ENCODE measurements at regions not wholly inside any gene's neighbourhood (a gene's known extent, or its start where the extent isn't known, plus 50 kb on each side); places are given as distances from the start of the nearest gene placed in this dataset.

DNA sequence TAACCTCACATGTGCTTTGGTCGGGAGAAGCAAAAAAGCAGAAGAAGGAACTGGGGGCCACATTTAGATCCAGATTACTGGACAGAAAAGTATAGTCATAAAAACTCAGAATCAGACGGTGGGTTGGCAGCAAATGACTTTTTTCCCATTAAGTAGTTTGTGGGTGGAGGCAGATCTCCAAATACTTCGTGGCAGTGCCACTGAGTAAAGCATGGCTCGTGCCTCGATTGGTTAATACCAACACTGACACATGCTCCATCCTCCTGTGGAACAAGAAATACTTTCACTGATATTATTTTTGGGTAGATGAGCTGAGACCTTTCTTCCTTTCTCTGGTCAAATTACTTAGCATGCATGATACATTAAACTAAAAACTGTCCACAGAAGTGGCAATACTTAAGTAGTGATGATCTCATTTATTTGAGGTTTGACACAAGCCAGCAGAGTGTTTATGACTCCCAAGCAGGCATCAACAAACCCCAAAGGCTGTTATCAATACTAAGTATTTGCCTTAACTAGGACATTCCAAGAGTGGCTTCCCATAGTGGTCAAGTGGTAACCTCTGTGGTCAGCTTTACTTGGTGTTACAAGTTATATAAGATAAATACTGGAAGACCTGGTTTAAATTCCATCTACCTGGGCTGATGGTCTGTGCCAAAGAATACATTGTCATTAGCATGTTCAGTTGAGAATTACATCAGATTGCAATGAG is 500.0 kb upstream of the RUNX1 start:
- H3K9me3 Mint-ChIP-seq (ENCODE audit: unreplicated experiment): no peaks in the 10 kb centered on the region
- ChIA-PET CTCF (interaction anchor here (0.6 to 0.7 kb wide), 2 partner anchors 51 to 68 kb away, joined by 3 read pairs; no protein-coding TSS in a partner anchor), POLR2A (no interaction called here)
- H3K4me3 Mint-ChIP-seq (ENCODE audit: unreplicated experiment): no peak overlapping the region
- H3K27me3 Mint-ChIP-seq (ENCODE audit: insufficient read depth, unreplicated experiment): peaks cover 13% of the 10 kb centered on the region
- TF ChIP-seq, protein P1, sequence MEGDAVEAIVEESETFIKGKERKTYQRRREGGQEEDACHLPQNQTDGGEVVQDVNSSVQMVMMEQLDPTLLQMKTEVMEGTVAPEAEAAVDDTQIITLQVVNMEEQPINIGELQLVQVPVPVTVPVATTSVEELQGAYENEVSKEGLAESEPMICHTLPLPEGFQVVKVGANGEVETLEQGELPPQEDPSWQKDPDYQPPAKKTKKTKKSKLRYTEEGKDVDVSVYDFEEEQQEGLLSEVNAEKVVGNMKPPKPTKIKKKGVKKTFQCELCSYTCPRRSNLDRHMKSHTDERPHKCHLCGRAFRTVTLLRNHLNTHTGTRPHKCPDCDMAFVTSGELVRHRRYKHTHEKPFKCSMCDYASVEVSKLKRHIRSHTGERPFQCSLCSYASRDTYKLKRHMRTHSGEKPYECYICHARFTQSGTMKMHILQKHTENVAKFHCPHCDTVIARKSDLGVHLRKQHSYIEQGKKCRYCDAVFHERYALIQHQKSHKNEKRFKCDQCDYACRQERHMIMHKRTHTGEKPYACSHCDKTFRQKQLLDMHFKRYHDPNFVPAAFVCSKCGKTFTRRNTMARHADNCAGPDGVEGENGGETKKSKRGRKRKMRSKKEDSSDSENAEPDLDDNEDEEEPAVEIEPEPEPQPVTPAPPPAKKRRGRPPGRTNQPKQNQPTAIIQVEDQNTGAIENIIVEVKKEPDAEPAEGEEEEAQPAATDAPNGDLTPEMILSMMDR (IDR thresholded peaks at IDR 0.05; ENCODE audit: unreplicated experiment): no peak
- BruUV-seq (replicated peaks): no TSS peak
- no peak for DNase-seq (ENCODE audit: unreplicated experiment)
- no peaks in the 10 kb centered on the region for H3K4me1 Mint-ChIP-seq (ENCODE audit: insufficient read depth, unreplicated experiment)
- H3K36me3 Mint-ChIP-seq (ENCODE audit: insufficient read depth, unreplicated experiment): no peaks in the 10 kb centered on the region
- intact Hi-C loops (cut with micrococcal nuclease): no loop called here
- no peak overlapping the region for H3K27ac Mint-ChIP-seq (ENCODE audit: low read depth, unreplicated experiment)

DNA sequence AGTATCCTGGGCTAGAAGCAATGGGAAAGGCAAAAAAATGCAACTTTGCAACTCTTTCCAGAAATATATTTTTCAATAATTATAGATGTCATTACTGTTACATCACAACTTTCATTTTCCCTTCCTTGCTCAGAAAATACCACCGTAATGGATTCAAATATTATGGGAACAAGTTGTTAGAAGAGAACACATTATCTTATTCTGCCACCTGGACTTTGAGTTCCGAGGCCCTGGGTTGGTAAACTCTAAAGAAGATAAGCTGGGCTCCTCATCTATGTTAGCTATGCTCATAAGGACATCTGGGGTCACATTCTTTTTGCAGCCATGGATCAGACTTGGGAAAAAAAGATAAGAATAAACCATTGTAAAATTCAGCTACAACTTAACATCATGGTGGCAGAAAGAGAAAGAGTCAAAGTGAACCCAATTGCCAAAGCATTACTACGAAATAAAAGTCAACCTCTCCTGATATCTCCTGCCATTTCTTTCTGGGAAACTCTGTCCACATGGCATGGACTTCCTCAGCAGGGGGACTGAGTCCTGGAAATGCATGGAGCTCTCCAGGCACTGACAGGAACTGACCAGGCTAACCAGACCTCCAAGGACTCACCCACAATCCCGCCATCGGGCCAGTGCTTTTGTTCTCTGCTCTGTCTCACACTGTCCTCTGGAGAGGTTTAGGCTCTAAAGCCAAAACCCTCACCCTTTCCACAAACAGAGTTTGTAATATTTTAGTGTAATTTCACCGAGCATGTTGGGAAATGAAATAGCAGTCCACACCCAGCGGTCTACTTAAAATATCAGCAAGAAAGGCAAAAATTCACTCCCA is 499.1 kb upstream of the RUNX1 start:
- peaks cover 11% of the 10 kb centered on the region for H3K27me3 Mint-ChIP-seq (ENCODE audit: insufficient read depth, unreplicated experiment)
- POLR2A ChIA-PET: no interaction called here
- no TSS peak for BruUV-seq (replicated peaks)
- no peaks in the 10 kb centered on the region for H3K4me1 Mint-ChIP-seq (ENCODE audit: insufficient read depth, unreplicated experiment)
- CTCF ChIA-PET: interaction anchor here (0.5 to 0.7 kb wide), 3 partner anchors 16 to 68 kb away, joined by 3 to 4 read pairs (median 3); no protein-coding TSS in a partner anchor
- no peaks in the 10 kb centered on the region for H3K36me3 Mint-ChIP-seq (ENCODE audit: insufficient read depth, unreplicated experiment)
- intact Hi-C loops (cut with micrococcal nuclease): no loop called here
- H3K4me3 Mint-ChIP-seq (ENCODE audit: unreplicated experiment): no peak overlapping the region
- no peak for DNase-seq (ENCODE audit: unreplicated experiment)
- TF ChIP-seq, protein P1 (IDR thresholded peaks at IDR 0.05; ENCODE audit: unreplicated experiment): no peak
- no peak overlapping the region for H3K27ac Mint-ChIP-seq (ENCODE audit: low read depth, unreplicated experiment)
- no peaks in the 10 kb centered on the region for H3K9me3 Mint-ChIP-seq (ENCODE audit: unreplicated experiment)

DNA sequence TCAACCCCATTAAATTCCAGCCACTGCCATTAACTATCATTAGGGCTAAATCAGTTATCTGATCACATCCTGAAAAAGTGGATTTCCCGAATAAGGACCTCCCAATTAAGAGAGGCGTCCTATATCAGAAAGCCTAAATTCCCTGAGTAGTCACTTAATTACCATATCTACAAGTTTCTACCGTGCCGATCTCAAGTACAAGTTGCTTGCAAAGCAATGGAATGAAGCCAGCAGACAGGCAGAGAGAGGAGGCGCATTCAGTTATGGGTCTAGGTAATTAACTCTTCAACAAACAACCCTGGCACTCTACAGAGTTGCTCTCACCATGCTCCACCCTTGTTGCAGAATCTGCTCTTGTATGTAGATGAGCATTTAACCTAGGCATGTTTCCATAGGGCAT is 494.6 kb upstream of the RUNX1 start:
- H3K4me1 Mint-ChIP-seq (ENCODE audit: insufficient read depth, unreplicated experiment): no peaks in the 10 kb centered on the region
- TF ChIP-seq, protein P1 (IDR thresholded peaks at IDR 0.05; ENCODE audit: unreplicated experiment): no peak
- intact Hi-C loops (cut with micrococcal nuclease): no loop called here
- ChIA-PET CTCF (no interaction called here), POLR2A (interaction anchor here (0.6 kb wide), 1 partner anchor 589 kb away, joined by 3 read pairs; no protein-coding TSS in a partner anchor)
- H3K4me3 Mint-ChIP-seq (ENCODE audit: unreplicated experiment): no peak overlapping the region
- no peaks in the 10 kb centered on the region for H3K36me3 Mint-ChIP-seq (ENCODE audit: insufficient read depth, unreplicated experiment)
- no peak overlapping the region for H3K27ac Mint-ChIP-seq (ENCODE audit: low read depth, unreplicated experiment)
- BruUV-seq (replicated peaks): no TSS peak
- H3K27me3 Mint-ChIP-seq (ENCODE audit: insufficient read depth, unreplicated experiment): peaks cover 11% of the 10 kb centered on the region
- no peaks in the 10 kb centered on the region for H3K9me3 Mint-ChIP-seq (ENCODE audit: unreplicated experiment)
- DNase-seq (ENCODE audit: unreplicated experiment): no peak

DNA sequence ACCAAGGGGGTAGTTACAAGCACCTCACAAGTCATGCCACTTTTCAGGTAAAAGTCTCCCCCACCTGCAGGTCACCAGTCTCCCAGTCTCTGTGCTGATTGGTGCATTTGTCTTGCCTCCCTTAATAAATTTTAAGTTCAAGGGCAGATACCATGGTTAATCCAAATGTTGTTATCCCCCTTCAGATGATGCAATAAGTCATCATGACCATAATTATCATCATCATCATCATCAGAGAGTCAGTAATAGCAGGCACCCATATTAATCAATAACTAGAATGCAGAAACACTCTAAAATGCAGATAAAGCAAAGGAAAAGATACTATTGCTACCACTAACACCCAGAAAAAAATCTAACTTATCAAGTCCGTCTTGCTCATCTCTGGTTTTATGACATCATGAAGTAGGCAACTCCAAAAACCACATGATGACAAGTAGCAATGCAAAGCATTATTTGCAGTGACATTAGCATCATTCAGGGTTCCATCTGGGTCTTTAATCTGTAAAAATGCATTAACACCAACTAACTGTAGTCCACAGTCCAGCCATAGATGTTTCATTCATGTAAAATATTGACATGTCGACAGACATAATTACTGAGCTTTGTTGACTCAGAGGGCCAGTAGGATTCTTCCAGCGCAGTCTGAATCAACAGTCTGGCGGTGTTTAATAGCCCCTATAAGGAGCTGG is 492.0 kb upstream of the RUNX1 start:
- TF ChIP-seq, protein P1 (IDR thresholded peaks at IDR 0.05; ENCODE audit: unreplicated experiment): no peak
- Mint-ChIP-seq H3K27me3 (ENCODE audit: insufficient read depth, unreplicated experiment) (peaks cover 11% of the 10 kb centered on the region), H3K4me1 (ENCODE audit: insufficient read depth, unreplicated experiment) (no peaks in the 10 kb centered on the region), H3K27ac (ENCODE audit: low read depth, unreplicated experiment) (no peak overlapping the region), H3K9me3 (ENCODE audit: unreplicated experiment) (peaks cover 3% of the 10 kb centered on the region), H3K36me3 (ENCODE audit: insufficient read depth, unreplicated experiment) (no peaks in the 10 kb centered on the region), H3K4me3 (ENCODE audit: unreplicated experiment) (no peak overlapping the region)
- BruUV-seq (replicated peaks): no TSS peak
- CTCF ChIA-PET: no interaction called here
- no peak for DNase-seq (ENCODE audit: unreplicated experiment)
- POLR2A ChIA-PET: no interaction called here
- intact Hi-C loops (cut with micrococcal nuclease): no loop called here

Data from MCF 10A (cell line).